GM12878 (cell line): ENCODE measurements at regions not wholly inside any gene's neighbourhood (a gene's known extent, or its start where the extent isn't known, plus 50 kb on each side); places are given as distances from the start of the nearest gene placed in this dataset.

Experiments
- EP300 ChIP-seq, 2 experiments: fragments of 150-350 bp in 1 of 2; IDR thresholded peaks; 2 replicates each; pipeline ENCODE4 v1.6.1; 2011 to 2012; ENCODE audit warnings: low read depth in 2 of 2, low read length in 2 of 2, borderline replicate concordance in 1 of 2, improper control_type of control experiment in 1 of 2, inconsistent platforms in 1 of 2; ENCODE audit not compliant: control insufficient read depth in 1 of 2
- FOS ChIP-seq: IDR thresholded peaks from 3 replicates; pipeline ENCODE4 v1.6.1; 2011; ENCODE audit warnings: borderline replicate concordance; ENCODE audit not compliant: insufficient read length; ENCODE audit errors: extremely low read depth
- POLR2AphosphoS5 ChIP-seq: IDR thresholded peaks from 2 replicates; pipeline ENCODE4 v1.6.1; 2011; ENCODE audit warnings: mild to moderate bottlenecking, low read length, inconsistent platforms
- SIN3A ChIP-seq: IDR thresholded peaks from 2 replicates; pipeline ENCODE4 v1.6.1; 2012; ENCODE audit warnings: low read depth, low read length, improper control_type of control experiment
- TAF1 ChIP-seq: IDR thresholded peaks from 2 replicates; pipeline ENCODE4 v1.6.1; 2011; ENCODE audit warnings: mild to moderate bottlenecking, low read depth, low read length, borderline replicate concordance
- TARDBP ChIP-seq: IDR thresholded peaks from 2 replicates; pipeline ENCODE4 v1.6.1; 2016; ENCODE audit warnings: borderline replicate concordance
- YY1 ChIP-seq: IDR thresholded peaks from 2 replicates; pipeline ENCODE4 v1.6.1; 2011; ENCODE audit warnings: low read depth, mild to moderate bottlenecking, low read length
- TF ChIP-seq, protein P1 (sequence below), 3 experiments: IDR thresholded peaks in 2 of 3; conservative IDR thresholded peaks in 1 of 3; 2 replicates each; pipeline ENCODE4 v1.5.1; 2011; ENCODE audit warnings: low read depth in 3 of 3, low read length in 3 of 3, mild to moderate bottlenecking in 3 of 3, control low read depth in 2 of 3, moderate library complexity in 2 of 3, inconsistent platforms in 1 of 3, mixed read lengths in 1 of 3; ENCODE audit not compliant: control insufficient read depth in 2 of 3, insufficient read depth in 1 of 3; ENCODE audit errors: extremely low read depth in 1 of 3
- TF ChIP-seq, protein P2 (sequence below): IDR thresholded peaks from 2 replicates; pipeline ENCODE4 v1.6.1; 2012; ENCODE audit warnings: low read depth, low read length, improper control_type of control experiment
- TF ChIP-seq, protein P3 (sequence below): IDR thresholded peaks from 2 replicates; pipeline ENCODE4 v1.6.1; 2011; ENCODE audit warnings: low read depth, low read length, improper control_type of control experiment, borderline replicate concordance

DNA sequence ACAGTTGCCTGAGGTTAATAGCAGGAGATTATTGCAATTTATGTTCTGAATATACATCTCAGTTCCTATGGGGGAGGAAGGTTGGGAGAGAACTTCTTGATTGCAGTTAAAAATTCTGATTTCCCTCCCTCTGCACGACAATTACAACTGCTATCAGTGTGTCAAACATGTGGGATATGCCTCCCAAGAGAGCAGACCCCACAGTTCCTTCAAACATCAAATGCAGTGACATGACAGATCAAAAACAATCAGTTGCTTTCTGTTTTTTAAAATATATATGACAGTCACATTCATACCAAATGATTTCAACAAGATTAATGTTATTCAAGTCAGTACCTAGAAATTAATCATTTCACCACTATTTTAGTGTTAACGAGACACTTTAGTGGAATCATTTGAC, 639.0 kb downstream of the EDEM1 start:
- TF ChIP-seq, protein P1, sequence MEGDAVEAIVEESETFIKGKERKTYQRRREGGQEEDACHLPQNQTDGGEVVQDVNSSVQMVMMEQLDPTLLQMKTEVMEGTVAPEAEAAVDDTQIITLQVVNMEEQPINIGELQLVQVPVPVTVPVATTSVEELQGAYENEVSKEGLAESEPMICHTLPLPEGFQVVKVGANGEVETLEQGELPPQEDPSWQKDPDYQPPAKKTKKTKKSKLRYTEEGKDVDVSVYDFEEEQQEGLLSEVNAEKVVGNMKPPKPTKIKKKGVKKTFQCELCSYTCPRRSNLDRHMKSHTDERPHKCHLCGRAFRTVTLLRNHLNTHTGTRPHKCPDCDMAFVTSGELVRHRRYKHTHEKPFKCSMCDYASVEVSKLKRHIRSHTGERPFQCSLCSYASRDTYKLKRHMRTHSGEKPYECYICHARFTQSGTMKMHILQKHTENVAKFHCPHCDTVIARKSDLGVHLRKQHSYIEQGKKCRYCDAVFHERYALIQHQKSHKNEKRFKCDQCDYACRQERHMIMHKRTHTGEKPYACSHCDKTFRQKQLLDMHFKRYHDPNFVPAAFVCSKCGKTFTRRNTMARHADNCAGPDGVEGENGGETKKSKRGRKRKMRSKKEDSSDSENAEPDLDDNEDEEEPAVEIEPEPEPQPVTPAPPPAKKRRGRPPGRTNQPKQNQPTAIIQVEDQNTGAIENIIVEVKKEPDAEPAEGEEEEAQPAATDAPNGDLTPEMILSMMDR (IDR thresholded peaks at IDR 0.05 in 2 of 3, conservative IDR thresholded peaks at IDR 0.05 in 1 of 3; ENCODE audit: control insufficient read depth in 2 of 3, extremely low read depth in 1 of 3, insufficient read depth in 1 of 3, low read depth in 3 of 3, low read length in 3 of 3): no peak
- TF ChIP-seq TAF1 (no peak), SIN3A (no peak), YY1 (no peak), FOS (no peak), TARDBP (no peak), POLR2AphosphoS5 (no peak), EP300 (IDR thresholded peaks at IDR 0.05; ENCODE audit: borderline replicate concordance in 1 of 2, control insufficient read depth in 1 of 2, low read depth in 2 of 2, low read length in 2 of 2) (no peak)
- TF ChIP-seq, protein P2, sequence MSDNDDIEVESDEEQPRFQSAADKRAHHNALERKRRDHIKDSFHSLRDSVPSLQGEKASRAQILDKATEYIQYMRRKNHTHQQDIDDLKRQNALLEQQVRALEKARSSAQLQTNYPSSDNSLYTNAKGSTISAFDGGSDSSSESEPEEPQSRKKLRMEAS: no peak
- TF ChIP-seq, protein P3, sequence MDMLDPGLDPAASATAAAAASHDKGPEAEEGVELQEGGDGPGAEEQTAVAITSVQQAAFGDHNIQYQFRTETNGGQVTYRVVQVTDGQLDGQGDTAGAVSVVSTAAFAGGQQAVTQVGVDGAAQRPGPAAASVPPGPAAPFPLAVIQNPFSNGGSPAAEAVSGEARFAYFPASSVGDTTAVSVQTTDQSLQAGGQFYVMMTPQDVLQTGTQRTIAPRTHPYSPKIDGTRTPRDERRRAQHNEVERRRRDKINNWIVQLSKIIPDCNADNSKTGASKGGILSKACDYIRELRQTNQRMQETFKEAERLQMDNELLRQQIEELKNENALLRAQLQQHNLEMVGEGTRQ: no peak
